ENCODE measurements at regions not wholly inside any gene's neighbourhood (a gene's known extent, or its start where the extent isn't known, plus 50 kb on each side); places are given as distances from the start of the nearest gene placed in this dataset.
"Not testable (repeated sequence)": the region's sequence is repeated elsewhere in the genome, so short reads cannot be mapped to it uniquely, and the experiment has no call there.

DNA sequence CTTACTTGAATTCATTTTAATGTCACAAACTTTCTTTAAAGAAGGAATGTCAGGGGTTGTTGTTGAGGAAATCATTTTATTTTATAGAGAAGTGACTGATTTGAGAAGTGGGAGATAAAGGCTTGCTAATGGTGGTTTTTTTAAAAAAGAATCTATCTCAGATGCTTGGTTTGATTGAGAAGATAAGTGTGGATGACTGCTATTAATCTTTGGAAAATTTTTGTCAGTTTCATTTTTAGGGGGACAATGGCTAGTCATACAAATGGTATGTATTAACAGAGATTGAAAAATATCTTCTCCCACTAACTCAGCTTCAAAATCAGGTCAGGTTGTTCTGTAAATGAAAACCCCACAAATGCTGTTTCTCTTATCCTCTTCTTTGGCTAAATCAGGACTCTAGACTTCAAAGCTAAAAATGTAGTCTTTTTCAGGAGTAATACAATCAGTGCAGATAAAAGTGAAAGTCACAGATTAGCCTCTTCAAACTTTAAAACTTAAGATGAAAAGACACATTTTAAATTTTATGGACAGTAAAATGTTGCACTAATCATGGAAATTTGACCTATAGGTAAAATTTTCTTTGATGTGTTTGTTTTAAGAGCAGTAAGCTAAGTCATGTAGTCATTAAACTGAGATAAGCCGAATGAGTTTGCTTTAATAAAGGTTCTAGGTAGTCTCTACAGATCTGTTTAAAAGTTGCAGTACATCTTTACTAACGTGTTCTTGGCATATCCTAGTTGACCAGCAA, 674.2 kb upstream of the VRK2 start:
- DNase-seq, result no peak

GRCh38 chr2:57373530-57373929, 673.1 kb upstream of the VRK2 start:
- no peak for DNase-seq

GRCh38 chr2:57376985-57377384, 669.6 kb upstream of the VRK2 start:
- no peak for DNase-seq

GRCh38 chr2:57386305-57386704, 660.3 kb upstream of the VRK2 start:
- DNase-seq, result no peak

- no peak for DNase-seq
Measured at GRCh38 chr2:57396355-57397098, 650.1 kb upstream of the VRK2 start.

DNA sequence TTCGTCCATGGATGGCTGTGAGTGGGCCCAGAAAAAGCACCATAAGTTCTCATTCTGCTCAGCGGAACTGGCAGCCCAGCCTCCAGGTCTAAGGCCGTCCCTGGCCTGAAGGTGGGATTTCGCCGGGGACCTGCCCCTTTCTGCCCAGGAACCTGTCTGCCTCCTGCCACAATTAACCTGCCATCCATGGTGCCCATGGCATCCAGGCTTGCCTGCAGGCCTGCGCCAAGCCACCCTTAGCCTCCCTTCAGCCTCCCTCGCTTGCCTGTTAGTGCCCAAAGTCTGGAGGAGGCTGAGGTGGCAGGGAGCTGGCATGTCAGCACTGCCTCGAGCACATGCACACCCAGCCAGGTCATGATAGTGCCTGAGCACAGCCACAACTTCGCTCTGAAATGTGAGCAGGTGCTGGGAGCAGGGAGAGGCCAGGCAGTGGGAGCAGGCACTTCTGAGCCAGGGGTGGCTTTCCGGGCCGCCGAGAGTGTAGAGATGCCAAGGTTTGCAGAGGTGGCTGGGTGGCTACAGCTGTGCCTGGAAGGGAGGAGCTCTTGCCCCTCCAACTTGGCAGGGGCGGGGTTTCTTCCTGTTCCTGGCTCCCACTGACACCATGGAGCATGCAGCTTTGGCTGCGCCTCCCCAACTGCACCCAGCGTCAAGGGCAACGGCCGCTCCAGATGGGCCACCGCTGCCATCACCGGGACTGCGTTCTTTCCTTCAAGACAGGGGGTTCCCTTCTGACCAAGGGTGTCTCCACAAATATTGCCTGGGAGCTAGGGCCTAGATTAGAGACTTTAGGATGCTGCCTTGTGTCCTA, 648.9 kb upstream of the VRK2 start:
- DNase-seq, result no peak

DNA sequence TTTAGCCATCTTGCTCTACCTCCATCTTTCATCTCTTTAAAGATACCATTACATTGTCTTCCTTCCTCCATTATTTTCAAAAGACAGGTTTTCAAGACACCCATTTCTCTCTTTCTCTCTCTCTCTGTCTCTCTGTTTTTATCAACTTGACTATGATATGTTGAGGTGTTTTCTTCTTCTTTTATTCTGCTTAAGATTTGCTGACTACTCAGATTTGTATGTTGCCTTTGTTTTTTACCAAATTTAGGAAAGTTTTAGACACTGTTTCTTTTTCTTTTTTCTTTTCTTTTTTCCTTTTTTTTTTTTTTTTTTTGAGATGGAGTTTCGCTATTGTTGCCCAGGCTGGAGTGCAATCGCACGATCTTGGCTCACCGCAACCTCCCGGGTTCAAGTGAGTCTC, 647.5 kb upstream of the VRK2 start:
- no peak for DNase-seq

DNA sequence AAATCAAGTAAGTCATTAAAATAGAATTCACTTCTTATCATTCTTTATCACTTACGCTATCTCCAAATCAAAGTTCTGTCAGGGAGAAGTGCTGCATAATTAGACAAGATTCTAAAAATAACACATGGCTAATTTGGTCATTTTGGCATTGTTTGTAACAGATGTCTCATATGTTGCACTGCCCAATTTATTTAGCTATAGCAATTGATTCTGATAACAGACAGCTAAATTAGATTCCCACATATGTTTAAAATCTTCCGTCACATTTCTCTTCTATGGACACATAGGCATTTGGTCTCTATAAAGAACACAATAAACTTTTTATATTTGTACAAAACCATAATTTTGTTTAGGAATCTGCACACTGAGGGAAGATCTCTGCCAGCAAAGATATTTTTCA, 644.5 kb upstream of the VRK2 start:
- DNase-seq, result no peak

GRCh38 chr2:57402755-57403154, 643.9 kb upstream of the VRK2 start:
- no peak for DNase-seq

GRCh38 chr2:57407772-57408201, 638.8 kb upstream of the VRK2 start:
- DNase-seq, result no peak

GRCh38 chr2:57408587-57408986, 638.0 kb upstream of the VRK2 start:
- DNase-seq, result no peak

DNA sequence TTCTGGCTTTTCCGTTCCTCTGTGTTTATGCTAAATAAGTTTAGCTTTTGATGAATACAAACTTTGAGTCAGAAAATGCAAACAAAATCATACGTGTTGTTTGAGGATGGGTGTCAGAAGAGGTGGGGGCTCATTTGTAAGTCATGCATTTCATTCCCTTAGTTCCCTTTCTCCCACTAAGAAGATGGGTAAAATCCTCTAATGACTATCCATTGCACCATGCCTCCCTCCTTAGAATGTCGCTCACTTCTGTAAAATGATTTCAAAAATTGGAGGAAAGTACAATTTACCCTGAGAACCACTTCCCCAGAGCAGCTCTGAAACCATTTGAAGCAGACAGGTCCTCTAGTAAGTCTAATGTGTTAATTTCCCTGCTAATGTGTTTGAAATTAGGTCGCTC, 629.6 kb upstream of the VRK2 start:
- no peak for DNase-seq

DNA sequence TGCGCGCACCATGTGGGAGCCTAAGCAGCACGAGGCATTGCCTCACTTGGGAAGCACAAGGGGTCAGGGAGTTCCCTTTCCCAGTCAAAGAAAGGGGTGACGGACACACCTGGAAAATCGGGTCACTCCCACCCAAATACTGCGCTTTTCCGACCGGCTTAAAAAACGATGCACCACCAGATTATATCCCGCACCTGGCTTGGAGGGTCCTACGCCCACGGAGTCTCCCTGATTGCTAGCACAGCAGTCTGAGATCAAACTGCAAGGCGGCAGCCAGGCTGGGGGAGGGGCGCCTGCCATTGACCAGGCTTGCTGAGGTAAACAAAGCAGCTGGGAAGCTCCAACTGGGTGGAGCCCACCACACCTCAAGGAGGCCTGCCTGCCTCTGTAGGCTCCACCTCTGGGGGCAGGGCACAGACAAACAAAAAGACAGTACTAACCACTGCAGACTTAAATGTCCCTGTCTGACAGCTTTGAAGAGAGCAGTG, 627.7 kb upstream of the VRK2 start:
- not testable (repeated sequence) for DNase-seq

DNA sequence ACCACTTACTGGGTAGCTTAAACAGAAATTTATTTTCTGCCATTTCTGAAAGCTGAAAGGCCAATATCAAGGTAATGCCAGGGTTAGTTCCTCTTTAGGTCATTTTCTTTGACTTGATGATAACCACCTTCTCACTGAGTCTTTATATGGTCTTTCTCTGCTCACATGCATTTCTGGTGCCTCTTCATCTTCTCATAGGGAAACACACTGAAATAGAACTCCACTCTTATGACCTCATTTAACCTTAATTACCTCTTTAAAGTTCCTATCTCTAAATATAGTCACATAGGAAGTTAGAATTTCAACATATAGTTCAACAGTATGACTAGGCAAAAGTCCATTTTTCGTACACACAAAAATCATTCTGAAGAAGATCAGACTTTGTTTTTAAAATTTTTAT, 616.8 kb upstream of the VRK2 start:
- DNase-seq, result no peak

GRCh38 chr2:57432528-57432927, 614.1 kb upstream of the VRK2 start:
- no peak for DNase-seq

DNA sequence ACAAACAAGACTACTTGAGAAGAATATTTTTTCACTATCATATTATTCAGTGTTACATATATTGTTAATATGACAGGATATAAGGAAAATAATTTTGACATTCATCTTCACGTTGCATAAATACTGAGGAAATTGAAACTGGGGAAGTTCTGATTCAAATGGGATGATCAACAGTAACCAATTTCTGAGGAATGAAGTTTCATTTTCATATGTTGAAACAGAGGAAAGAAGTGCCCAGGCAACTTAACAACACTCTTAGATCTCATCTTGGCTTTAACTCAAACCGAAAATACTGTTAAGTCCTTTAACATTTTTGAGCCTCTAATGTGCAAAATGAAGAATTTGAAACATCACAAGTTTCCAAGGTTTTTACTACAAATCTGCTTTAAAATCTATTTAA, 612.2 kb upstream of the VRK2 start:
- DNase-seq, result no peak

GRCh38 chr2:57434972-57435371, 611.6 kb upstream of the VRK2 start:
- no peak for DNase-seq

DNA sequence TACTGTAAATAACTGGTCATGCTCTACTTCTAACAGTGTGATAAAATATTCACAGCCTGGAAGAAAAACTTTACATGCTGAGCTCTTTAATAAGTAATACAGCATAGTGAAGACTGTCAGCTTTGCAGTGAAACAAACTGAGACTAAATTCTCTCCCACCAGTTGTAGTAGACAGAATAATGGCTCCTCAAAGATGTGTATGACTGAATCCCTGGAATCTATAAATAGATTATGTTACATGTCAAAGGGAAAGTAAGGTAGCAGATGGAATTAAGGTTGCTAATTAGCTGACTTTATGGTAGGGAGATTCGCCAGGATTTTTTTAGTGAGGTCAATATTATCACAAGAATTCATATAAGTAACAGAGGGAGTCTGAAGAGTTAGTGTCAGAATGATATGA, 609.5 kb upstream of the VRK2 start:
- no peak for DNase-seq

GRCh38 chr2:57440437-57440836, 606.2 kb upstream of the VRK2 start:
- no peak for DNase-seq

DNA sequence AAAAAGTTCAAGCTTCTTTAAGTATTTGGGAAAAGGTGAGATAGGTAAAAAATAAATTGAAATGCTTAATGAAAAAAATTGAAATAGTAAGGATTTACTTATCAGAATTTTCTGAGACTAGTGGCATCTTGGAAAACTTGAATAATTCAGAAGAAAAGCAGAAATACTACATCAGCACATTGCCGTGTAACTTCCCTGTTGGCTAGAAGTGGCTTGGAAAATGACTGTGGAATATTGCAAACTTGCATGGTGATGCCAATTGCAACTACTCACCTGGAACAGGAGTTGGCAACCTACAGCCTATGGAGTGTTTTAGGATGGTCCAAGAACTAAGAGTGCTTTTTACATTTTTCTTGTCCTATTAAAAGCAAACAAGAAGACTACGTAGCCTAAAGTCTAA, 603.5 kb upstream of the VRK2 start:
- DNase-seq, result no peak

DNA sequence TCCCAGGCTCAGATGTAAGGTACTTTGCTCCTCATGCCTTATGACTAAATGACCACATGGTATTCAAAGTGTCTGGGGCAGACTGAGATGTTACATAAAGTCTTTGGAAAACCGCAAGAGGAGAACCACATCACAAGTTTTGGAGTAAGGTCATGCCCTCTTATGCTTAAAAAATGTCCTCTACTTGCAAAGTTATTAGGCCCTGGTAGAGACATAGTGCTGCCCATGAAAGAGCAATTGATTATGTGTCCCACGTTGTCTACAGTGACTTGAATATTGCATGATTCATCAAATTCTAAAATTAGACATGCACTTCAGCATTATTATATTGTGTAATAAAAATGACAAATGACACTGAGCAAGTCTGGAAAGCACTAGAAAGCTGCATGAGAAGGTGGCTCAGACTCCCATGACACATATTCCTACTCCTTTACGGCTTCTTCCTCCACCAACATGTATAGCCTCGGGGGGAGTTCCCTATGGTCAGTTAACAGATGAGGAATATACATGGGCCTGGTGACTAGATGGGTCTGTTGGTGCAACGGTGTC, 602.6 kb upstream of the VRK2 start:
- DNase-seq, result no peak

- no peak for DNase-seq
Measured at GRCh38 chr2:57444752-57445430, 601.7 kb upstream of the VRK2 start.

DNA sequence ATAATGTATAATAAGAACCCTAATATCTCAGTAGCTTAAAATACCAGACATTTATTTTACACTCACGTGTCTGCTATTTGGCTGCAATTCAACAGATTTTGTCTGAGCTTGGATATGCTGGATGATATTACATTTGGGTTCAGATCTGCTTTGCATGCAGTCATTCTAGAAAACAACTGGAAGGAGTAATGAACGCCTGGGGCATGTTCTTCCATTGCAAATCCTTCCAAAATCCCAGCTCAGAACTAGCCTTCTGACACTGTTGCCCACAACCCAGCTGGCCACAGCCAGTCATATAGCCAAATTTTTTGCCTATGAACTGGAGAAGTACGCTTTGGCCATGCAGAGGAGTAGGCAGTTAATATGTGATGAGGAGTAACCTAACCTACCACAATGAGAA, 597.8 kb upstream of the VRK2 start:
- no peak for DNase-seq
